GM12878 (cell line): ENCODE measurements at regions not wholly inside any gene's neighbourhood (a gene's known extent, or its start where the extent isn't known, plus 50 kb on each side); places are given as distances from the start of the nearest gene placed in this dataset.

Experiments used
- ATAC-seq: fragments of 200-7000 bp; cut with Tn5 transposase; 3 replicates; pipeline ENCODE4 v1.9.1; 2020; ENCODE audit warnings: mild to moderate bottlenecking, moderate library complexity
- BruUV-seq: library from RNA; stranded (reverse); fragments of 400-500 nt; replicated peaks from 2 replicates; lab custom pipeline; 2021; lab: Mats Ljungman, UMichigan
- CTCF ChIA-PET: fragments of 300-600 bp; sonication (Branson Sonifier 250); formaldehyde crosslinking; extraction: SDS; loops from one replicate; lab custom pipeline; 2021; ENCODE audit warnings: inconsistent platforms; lab: Yijun Ruan, JAX
- POLR2A ChIA-PET: fragments of 350-600 bp; formaldehyde crosslinking; extraction: SDS; loops from one replicate; lab custom pipeline; 2021; ENCODE audit warnings: inconsistent platforms; lab: Charles Lee
- RAD21 ChIA-PET: fragments of 300-600 bp; sonication (Branson Sonifier 250); formaldehyde crosslinking; loops from one replicate; lab custom pipeline; 2023; ENCODE audit warnings: antibody characterized with exemption; ENCODE audit not compliant: unreplicated experiment; lab: Charles Lee
- SMC1A ChIA-PET: fragments of 300-600 bp; sonication (Branson Sonifier 250); formaldehyde crosslinking; loops from one replicate; lab custom pipeline; 2023; ENCODE audit not compliant: unreplicated experiment, uncharacterized antibody; lab: Charles Lee
- DNase-seq: peaks from one replicate; pipeline ENCODE4 v3.0.0-alpha.2; 2011; ENCODE audit warnings: low read depth, low spot score
- FAIRE-seq: peaks from 3 replicates; lab custom pipeline; 2011; peaks lifted over from hg19 to GRCh38; lab: Jason Lieb, UNC
- H2AFZ ChIP-seq: 2 replicates; pipeline ENCODE4 v1.6.0; 2011; ENCODE audit warnings: low read depth, low read length, control low read depth; ENCODE audit not compliant: control insufficient read depth
- H3K27ac ChIP-seq: 2 replicates; pipeline ENCODE4 v1.5.1; 2011; ENCODE audit warnings: control low read depth; ENCODE audit not compliant: control insufficient read depth, insufficient read depth
- H3K27me3 ChIP-seq, 2 experiments: replicated peaks in 1 of 2; 2 replicates each; pipeline versions ENCODE4 v1.6.0 to v1.6.1; 2011; ENCODE audit warnings: low read length in 1 of 2; ENCODE audit not compliant: control insufficient read depth in 2 of 2, insufficient read depth in 2 of 2
- H3K36me3 ChIP-seq, 2 experiments: 2 replicates each; pipeline ENCODE4 v1.5.1; 2011; ENCODE audit warnings: low read length in 1 of 2; ENCODE audit not compliant: control insufficient read depth in 2 of 2, insufficient read depth in 2 of 2
- H3K4me1 ChIP-seq: 2 replicates; pipeline ENCODE4 v1.6.1; 2011; ENCODE audit warnings: mild to moderate bottlenecking, low read length, moderate library complexity, mixed read lengths; ENCODE audit not compliant: control insufficient read depth, insufficient read depth
- H3K4me2 ChIP-seq: 2 replicates; pipeline ENCODE4 v1.6.0; 2011; ENCODE audit warnings: control low read depth; ENCODE audit not compliant: control insufficient read depth, insufficient read depth
- H3K4me3 ChIP-seq: fragments of 200-600 bp; sonication (generic); 2 replicates; pipeline ENCODE4 v1.5.1; 2016
- H3K79me2 ChIP-seq: 2 replicates; pipeline ENCODE4 v1.6.0; 2011; ENCODE audit warnings: low read length; ENCODE audit not compliant: control insufficient read depth, insufficient read depth
- H3K9ac ChIP-seq: 2 replicates; pipeline ENCODE4 v1.8.0; 2011; ENCODE audit warnings: low read length, control low read depth, mixed read lengths; ENCODE audit not compliant: control insufficient read depth, insufficient read depth
- H3K9me3 ChIP-seq: replicated peaks from 3 replicates; pipeline ENCODE4 v1.5.1; 2011; ENCODE audit warnings: mild to moderate bottlenecking, low read length; ENCODE audit not compliant: control insufficient read depth, insufficient read depth
- H4K20me1 ChIP-seq: 2 replicates; pipeline ENCODE4 v1.6.0; 2011; ENCODE audit not compliant: control insufficient read depth, insufficient read depth
- E4F1 ChIP-seq: fragments of 450-650 bp; IDR thresholded peaks from 2 replicates; pipeline ENCODE4 v1.6.1; 2018; ENCODE audit warnings: borderline replicate concordance, mild to moderate bottlenecking; ENCODE audit not compliant: partially characterized antibody
- JUND ChIP-seq: IDR thresholded peaks from 2 replicates; pipeline ENCODE4 v1.6.1; 2012; ENCODE audit warnings: low read depth, mild to moderate bottlenecking, low read length, improper control_type of control experiment, moderate library complexity
- MAX ChIP-seq: IDR thresholded peaks from 2 replicates; pipeline ENCODE4 v1.6.1; 2012; ENCODE audit warnings: low read depth, low read length, improper control_type of control experiment
- NFYB ChIP-seq: IDR thresholded peaks from 2 replicates; pipeline ENCODE4 v1.6.1; 2011; ENCODE audit warnings: low read depth, mild to moderate bottlenecking, low read length, improper control_type of control experiment, moderate library complexity; ENCODE audit not compliant: insufficient read depth
- NR2C2 ChIP-seq: IDR thresholded peaks from 2 replicates; pipeline ENCODE4 v1.6.1; 2011; ENCODE audit warnings: borderline replicate concordance, low read depth; ENCODE audit not compliant: control insufficient read depth, insufficient read length
- PAX5 ChIP-seq: IDR thresholded peaks from 2 replicates; pipeline ENCODE4 v1.6.1; 2011; ENCODE audit warnings: low read depth, low read length, borderline replicate concordance
- PRDM15 ChIP-seq: fragments of 450-650 bp; formaldehyde crosslinking; IDR thresholded peaks from 2 replicates; pipeline ENCODE4 v1.4.0; 2020; ENCODE audit warnings: mild to moderate bottlenecking, moderate library complexity
- RBBP5 ChIP-seq: fragments of 200-600 bp; sonication (generic); conservative IDR thresholded peaks from 2 replicates; pipeline ENCODE4 v1.6.1; 2016
- YBX1 ChIP-seq: fragments of 450-650 bp; IDR thresholded peaks from 2 replicates; pipeline ENCODE4 v1.6.1; 2016; ENCODE audit warnings: antibody characterized with exemption
- WGBS: methylation state at CpG from one replicate; pipeline ENCODE4 v1.1.6; 2016; ENCODE audit warnings: low lambda C conversion rate; ENCODE audit not compliant: insufficient replicate concordance, insufficient coverage; ENCODE audit errors: missing lambda C conversion rate; 5-methylcytosine and 5-hydroxymethylcytosine counted together
- in situ Hi-C: fragments of 300-500 bp; cut with MboI; formaldehyde crosslinking; loops from 9 replicates; pipeline ENCODE4 v1.14.3; 2018; ENCODE audit warnings: mixed read lengths
- intact Hi-C: fragments of 100-400 bp; cut with micrococcal nuclease; formaldehyde crosslinking; loops from one replicate; pipeline ENCODE4 v1.14.2; 2022; ENCODE audit not compliant: unreplicated experiment

DNA sequence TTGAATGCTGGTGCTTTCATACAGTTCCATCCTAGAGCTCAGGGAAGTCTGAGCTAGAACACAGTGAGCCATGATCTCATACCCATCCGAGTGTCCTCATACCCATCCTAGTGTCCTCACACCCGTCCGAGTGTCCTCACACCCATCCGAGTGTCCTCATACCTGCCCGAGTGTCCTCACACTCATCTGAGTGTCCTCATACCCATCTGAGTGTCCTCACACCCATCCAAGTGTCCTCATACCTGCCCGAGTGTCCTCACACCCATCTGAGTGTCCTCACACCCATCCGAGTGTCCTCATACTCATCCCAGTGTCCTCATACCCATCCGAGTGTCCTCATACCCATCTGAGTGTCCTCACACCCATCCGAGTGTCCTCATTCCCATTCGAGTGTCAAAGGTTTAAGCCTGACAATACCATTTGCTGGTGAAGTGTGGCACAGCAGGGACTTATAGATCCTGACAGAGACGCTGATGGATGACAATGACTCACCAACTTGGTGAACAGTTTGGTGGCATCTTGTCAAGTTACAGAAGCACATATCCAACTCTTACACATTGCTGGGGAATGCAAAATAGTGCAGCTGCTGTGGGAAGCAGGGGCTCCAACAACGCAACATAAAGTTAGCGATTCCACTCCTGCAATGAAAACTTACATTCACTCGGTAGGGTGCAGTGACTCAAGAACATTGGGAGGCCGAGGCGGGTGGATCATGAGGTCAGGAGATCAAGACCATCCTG, 77.0 kb upstream of the COL5A1 start:
- SMC1A ChIA-PET, result no interaction called here
- CTCF ChIA-PET, result no interaction called here
- no peak overlapping the region for H3K9ac ChIP-seq
- H3K4me1 ChIP-seq, result no peaks in the 10 kb centered on the region
- RAD21 ChIA-PET, result no interaction called here
- intact Hi-C loops (no loop called here), in situ Hi-C loops (no loop called here)
- H4K20me1 ChIP-seq, result no peaks in the 10 kb centered on the region
- DNase-seq (no peak), FAIRE-seq (no peak), ATAC-seq (no peak)
- no peak overlapping the region for H2AFZ ChIP-seq
- H3K4me3 ChIP-seq, result no peak overlapping the region
- peaks cover 0 to 2% of the 10 kb centered on the region in 2 experiments; a peak in 2 of 4 replicates for H3K27me3 ChIP-seq
- no TSS peak for BruUV-seq
- no peaks in the 10 kb centered on the region for H3K79me2 ChIP-seq
- POLR2A ChIA-PET, result no interaction called here
- TF ChIP-seq NFYB, result no peak
- H3K9me3 ChIP-seq, result no peaks in the 10 kb centered on the region; the same call in 2 of the 3 replicates
- 29% methylated on average over 16 of the region's 16 CpGs for WGBS
- no peak overlapping the region for H3K4me2 ChIP-seq
- H3K27ac ChIP-seq, result no peak overlapping the region
- H3K36me3 ChIP-seq, result no peaks in the 10 kb centered on the region

DNA sequence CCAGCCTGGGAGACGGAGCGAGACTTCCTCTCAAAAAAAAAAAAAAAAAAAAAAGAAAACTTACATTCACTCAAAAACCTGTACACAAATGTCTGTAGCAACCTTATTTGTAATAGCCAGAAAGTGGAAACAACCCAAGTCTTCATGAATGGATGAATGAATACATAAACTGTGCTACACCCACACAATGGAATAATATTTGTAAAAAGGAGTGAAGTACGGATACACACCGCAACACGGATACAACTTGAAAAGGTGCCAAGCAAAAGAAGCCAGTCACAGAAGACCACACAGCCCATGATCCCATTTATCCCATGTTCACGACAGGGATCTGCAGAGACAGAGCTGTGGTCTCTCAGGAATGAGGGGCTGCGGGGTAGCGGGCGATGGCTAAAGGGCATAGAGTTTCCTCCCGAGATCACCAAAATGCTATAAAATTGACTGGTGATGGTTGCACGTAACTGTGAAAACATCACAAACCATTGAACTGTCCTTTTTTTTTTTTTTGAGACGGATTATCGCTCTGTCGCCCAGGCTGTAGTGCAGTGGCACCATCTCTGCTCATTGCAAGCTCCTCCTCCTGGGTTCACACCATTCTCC, 76.2 kb upstream of the COL5A1 start:
- no TSS peak for BruUV-seq
- ChIA-PET RAD21 (no interaction called here), SMC1A (no interaction called here), CTCF (no interaction called here), POLR2A (no interaction called here)
- Histone ChIP-seq H3K9ac (no peak overlapping the region), H3K4me2 (no peak overlapping the region), H3K79me2 (no peaks in the 10 kb centered on the region), H3K4me3 (no peak overlapping the region), H3K36me3 (no peaks in the 10 kb centered on the region), H2AFZ (no peak overlapping the region), H4K20me1 (no peaks in the 10 kb centered on the region), H3K27ac (no peak overlapping the region), H3K4me1 (no peaks in the 10 kb centered on the region), H3K27me3 (peaks cover 0 to 2% of the 10 kb centered on the region in 2 experiments; a peak in 2 of 4 replicates), H3K9me3 (no peaks in the 10 kb centered on the region; the same call in 2 of the 3 replicates)
- intact Hi-C loops (no loop called here), in situ Hi-C loops (no loop called here)
- DNase-seq (no peak), FAIRE-seq (no peak), ATAC-seq (no peak)
- 69% methylated on average over 9 of the region's 14 CpGs for WGBS
- no peak for TF ChIP-seq PAX5
- no peak for TF ChIP-seq NR2C2
- no peak for TF ChIP-seq PRDM15 (CRISPR knock-in tag)
- no peak for TF ChIP-seq JUND
- TF ChIP-seq MAX, result no peak
- TF ChIP-seq YBX1, result no peak
- TF ChIP-seq RBBP5, result no peak
- no peak for TF ChIP-seq E4F1
